Uterus (tissue), 2 donors: ENCODE measurements at regions not wholly inside any gene's neighbourhood (a gene's known extent, or its start where the extent isn't known, plus 50 kb on each side); places are given as distances from the start of the nearest gene placed in this dataset.

Experiments
- CTCF ChIP-seq, 4 experiments: fragments of 200-600 bp in 2 of 4; fragments of 450-650 bp in 2 of 4; sonication (generic) in 2 of 4; IDR thresholded peaks; one replicate each; pipeline ENCODE4 v1.5.1; 2016 to 2019; ENCODE audit warnings: antibody characterized with exemption in 4 of 4, mild to moderate bottlenecking in 2 of 4, moderate library complexity in 1 of 4
- POLR2A ChIP-seq, 2 donors: fragments of 450-650 bp; IDR thresholded peaks; one replicate each; pipeline ENCODE4 v1.6.1; 2016; ENCODE audit warnings: antibody characterized with exemption in 2 of 2, mild to moderate bottlenecking in 1 of 2, moderate library complexity in 1 of 2

GRCh38 chr9:30289435-30289834 lies 2095.0 kb upstream of the ACO1 start:
- TF ChIP-seq POLR2A (IDR thresholded peaks at IDR 0.05): no peak
- TF ChIP-seq CTCF (IDR thresholded peaks at IDR 0.05): no peak
